ENCODE measurements at regions not wholly inside any gene's neighbourhood (a gene's known extent, or its start where the extent isn't known, plus 50 kb on each side); places are given as distances from the start of the nearest gene placed in this dataset.

DNA sequence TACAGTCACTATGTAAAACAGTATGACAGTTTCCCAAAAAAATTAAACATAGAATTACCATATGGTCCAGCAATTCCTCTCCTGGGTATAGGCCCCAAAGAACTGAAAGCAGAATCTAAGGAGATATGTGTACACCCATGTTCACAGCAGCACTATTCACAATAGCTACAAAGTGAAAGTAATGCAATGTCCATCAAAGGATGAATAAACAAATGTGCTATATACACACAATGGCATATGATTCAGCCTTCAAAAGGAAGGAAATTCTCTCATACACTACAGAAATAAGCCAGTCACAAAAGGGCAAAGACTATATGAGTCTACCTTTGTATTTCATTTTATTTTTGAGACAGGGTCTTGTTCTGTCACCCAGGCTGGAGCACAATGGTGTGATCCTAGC, 120.4 kb downstream of the TOMM20 start:
- in situ Hi-C loops (cut with HindIII; ENCODE audit: low sequenced_read_pairs): no loop called here

GRCh38 chr1:235006816-235007215, 121.8 kb downstream of the TOMM20 start:
- in situ Hi-C loops (cut with HindIII; ENCODE audit: low sequenced_read_pairs): no loop called here
- H3K4me3 ChIP-seq (ENCODE audit: low read depth, low read length): no peak overlapping the region
- no peak for TF ChIP-seq CTCF (IDR thresholded peaks at IDR 0.05; ENCODE audit: low read depth, low read length, missing control alignments)
- no peak for DNase-seq (ENCODE audit: low read depth)

More for the DNA sequence above, 120.4 kb downstream of the TOMM20 start:
- DNase-seq (ENCODE audit: low read depth): no peak
- H3K4me3 ChIP-seq (ENCODE audit: low read depth, low read length): no peak overlapping the region
- no peak for TF ChIP-seq CTCF (IDR thresholded peaks at IDR 0.05; ENCODE audit: low read depth, low read length, missing control alignments)

DNA sequence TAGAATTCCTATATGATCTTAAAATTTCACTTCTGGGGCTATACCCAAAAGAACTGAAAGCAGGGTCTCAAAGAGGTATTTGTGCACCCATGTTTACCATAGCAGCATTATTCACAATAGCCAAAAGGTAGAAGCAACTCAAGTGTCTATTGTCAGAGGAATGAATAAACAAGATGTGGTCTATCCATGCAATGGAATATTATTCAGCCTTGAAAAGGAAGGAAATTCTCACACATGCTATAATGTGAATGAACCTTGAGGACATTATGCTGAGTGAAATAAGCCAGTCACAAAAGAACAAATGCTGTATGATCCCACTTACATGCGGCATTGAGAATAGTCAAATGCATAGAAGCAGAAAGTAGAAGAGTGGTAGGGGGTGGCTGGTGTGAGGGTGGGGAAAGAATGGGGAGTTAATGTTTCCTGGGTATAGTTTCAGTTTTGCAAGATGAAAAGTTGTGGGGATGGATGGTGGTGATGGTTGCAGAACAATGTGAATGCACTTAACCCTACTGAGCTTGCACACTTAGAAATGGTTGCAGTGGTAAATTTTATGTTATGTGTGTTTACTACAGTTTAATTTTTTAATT, 122.4 kb downstream of the TOMM20 start:
- no peak for DNase-seq (ENCODE audit: low read depth)
- in situ Hi-C loops (cut with HindIII; ENCODE audit: low sequenced_read_pairs): no loop called here
- no peak for TF ChIP-seq CTCF (IDR thresholded peaks at IDR 0.05; ENCODE audit: low read depth, low read length, missing control alignments)
- H3K4me3 ChIP-seq (ENCODE audit: low read depth, low read length): no peak overlapping the region

DNA sequence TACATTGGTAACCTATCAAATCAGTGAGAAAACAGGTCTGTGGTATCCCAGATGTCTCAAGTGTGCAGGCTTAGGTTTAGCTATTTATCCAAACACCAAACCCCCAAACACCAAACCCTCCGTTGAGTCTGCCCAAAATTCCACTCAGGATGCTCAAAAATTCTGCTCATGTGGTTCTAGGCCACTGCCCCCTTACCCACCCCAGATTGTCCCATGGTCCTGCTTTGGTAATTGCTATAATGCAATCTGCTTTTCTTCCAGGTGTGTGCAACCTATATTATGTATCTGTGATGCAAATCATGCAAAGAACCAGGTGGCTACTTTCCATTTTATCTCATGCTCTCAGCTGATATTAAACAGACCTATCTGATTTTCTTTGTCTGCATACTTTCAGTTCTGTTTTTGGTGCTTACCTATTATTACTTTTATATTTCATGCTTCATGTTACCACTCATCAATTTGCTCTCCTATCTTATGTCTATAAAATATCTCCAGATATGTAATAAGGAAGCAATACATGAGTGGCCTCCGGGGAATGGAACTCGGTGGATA, 123.7 kb downstream of the TOMM20 start:
- TF ChIP-seq CTCF (IDR thresholded peaks at IDR 0.05; ENCODE audit: low read depth, low read length, missing control alignments): no peak
- H3K4me3 ChIP-seq (ENCODE audit: low read depth, low read length): no peak overlapping the region
- in situ Hi-C loops (cut with HindIII; ENCODE audit: low sequenced_read_pairs): no loop called here
- no peak for DNase-seq (ENCODE audit: low read depth)

DNA sequence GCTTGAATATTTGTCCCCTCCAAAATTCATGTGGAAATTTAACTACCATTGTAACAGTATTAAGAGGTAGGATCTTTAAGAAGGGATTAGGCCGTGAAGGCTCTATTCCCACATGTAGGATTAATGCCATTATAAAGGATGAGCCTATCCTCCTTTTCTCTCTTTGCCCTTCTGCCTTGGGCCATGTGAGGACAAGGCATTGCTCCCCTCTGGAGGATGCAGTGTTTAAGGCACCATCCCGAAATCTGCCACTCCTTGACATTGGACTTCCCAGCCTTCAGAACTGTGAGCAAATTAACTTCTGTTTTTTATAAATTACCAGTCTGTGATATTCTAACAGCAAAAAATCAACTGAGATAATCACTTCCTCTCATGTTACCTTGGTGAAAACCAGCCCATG, 124.4 kb downstream of the TOMM20 start:
- DNase-seq (ENCODE audit: low read depth): no peak
- H3K4me3 ChIP-seq (ENCODE audit: low read depth, low read length): no peak overlapping the region
- in situ Hi-C loops (cut with HindIII; ENCODE audit: low sequenced_read_pairs): no loop called here
- TF ChIP-seq CTCF (IDR thresholded peaks at IDR 0.05; ENCODE audit: low read depth, low read length, missing control alignments): no peak

DNA sequence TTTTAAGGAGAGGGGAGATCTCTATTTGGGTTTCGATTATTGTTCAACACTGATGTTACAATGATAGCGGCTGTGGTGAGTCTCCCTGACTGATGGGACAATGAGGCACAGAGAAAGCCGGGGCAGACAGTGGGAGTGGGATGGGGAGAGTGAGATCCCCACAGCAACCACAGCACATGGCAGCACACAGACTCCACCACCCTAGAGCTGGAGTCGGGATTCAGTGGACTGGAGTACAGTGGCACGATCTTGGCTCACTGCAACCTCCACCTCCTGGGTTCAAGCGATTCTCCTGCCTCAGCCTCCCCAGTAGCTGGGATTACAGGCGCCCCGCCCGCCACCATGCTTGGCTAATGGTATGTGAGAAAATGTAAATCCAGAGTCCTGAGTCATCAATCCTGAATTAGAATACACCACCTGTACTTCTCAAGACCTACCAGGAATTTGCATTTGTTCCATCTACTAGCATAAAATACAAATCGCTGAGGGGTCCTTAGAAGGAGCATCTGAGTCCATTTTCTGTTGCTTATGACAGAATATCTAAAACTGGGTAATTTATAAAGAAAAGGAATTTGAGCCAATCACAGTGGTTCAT, 125.8 kb downstream of the TOMM20 start:
- in situ Hi-C loops (cut with HindIII; ENCODE audit: low sequenced_read_pairs): no loop called here
- H3K4me3 ChIP-seq (ENCODE audit: low read depth, low read length): no peak overlapping the region
- DNase-seq (ENCODE audit: low read depth): no peak
- no peak for TF ChIP-seq CTCF (IDR thresholded peaks at IDR 0.05; ENCODE audit: low read depth, low read length, missing control alignments)

Data from astrocyte of the cerebellum (primary cell).